GM18519 (cell line): ENCODE measurements at regions not wholly inside any gene's neighbourhood (a gene's known extent, or its start where the extent isn't known, plus 50 kb on each side); places are given as distances from the start of the nearest gene placed in this dataset.
"Not testable (repeated sequence)": the region's sequence is repeated elsewhere in the genome, so short reads cannot be mapped to it uniquely, and the experiment has no call there.

Experiments used
- ATAC-seq: cut with Tn5 transposase; IDR thresholded peaks from one replicate; pipeline ENCODE4 v1.9.1; 2021; ENCODE audit warnings: mild to moderate bottlenecking, moderate library complexity; ENCODE audit not compliant: unreplicated experiment, low FRiP score

GRCh38 chr2:71962911-71963694, 184.6 kb downstream of the CYP26B1 start:
- no peak for ATAC-seq

- no peak for ATAC-seq
These were observed 185.3 kb downstream of the CYP26B1 start for GRCh38 chr2:71962350-71962749.

GRCh38 chr2:71961289-71962027, 186.2 kb downstream of the CYP26B1 start:
- no peak for ATAC-seq

GRCh38 chr2:71959494-71959893, 188.2 kb downstream of the CYP26B1 start:
- no peak for ATAC-seq

GRCh38 chr2:71958426-71958825, 189.2 kb downstream of the CYP26B1 start:
- ATAC-seq: not testable (repeated sequence)

GRCh38 chr2:71952572-71953188, 195.0 kb downstream of the CYP26B1 start:
- no peak for ATAC-seq

GRCh38 chr2:71951718-71952404, 195.8 kb downstream of the CYP26B1 start:
- no peak for ATAC-seq

- ATAC-seq: no peak
These were observed 196.6 kb downstream of the CYP26B1 start for GRCh38 chr2:71951083-71951468.

- no peak for ATAC-seq
These were observed 197.2 kb downstream of the CYP26B1 start for GRCh38 chr2:71950256-71951082.

- no peak for ATAC-seq
These were observed 198.2 kb downstream of the CYP26B1 start for GRCh38 chr2:71949537-71949798.

GRCh38 chr2:71948781-71949536, 198.7 kb downstream of the CYP26B1 start:
- no peak for ATAC-seq

GRCh38 chr2:71947809-71948208, 199.9 kb downstream of the CYP26B1 start:
- no peak for ATAC-seq

GRCh38 chr2:71945603-71945959, 202.1 kb downstream of the CYP26B1 start:
- ATAC-seq: no peak

GRCh38 chr2:71944806-71945602, 202.7 kb downstream of the CYP26B1 start:
- no peak for ATAC-seq

- no peak for ATAC-seq
These were observed 203.5 kb downstream of the CYP26B1 start for GRCh38 chr2:71944183-71944550.

GRCh38 chr2:71943238-71944182, 204.2 kb downstream of the CYP26B1 start:
- no peak for ATAC-seq

GRCh38 chr2:71941726-71942525, 205.7 kb downstream of the CYP26B1 start:
- ATAC-seq: no peak
